Endothelial cell of umbilical vein (primary cell): ENCODE measurements at regions not wholly inside any gene's neighbourhood (a gene's known extent, or its start where the extent isn't known, plus 50 kb on each side); places are given as distances from the start of the nearest gene placed in this dataset.

ENCODE experiments used
- BruUV-seq: library from RNA; stranded (reverse); fragments of 400-500 nt; replicated peaks from 2 replicates; lab custom pipeline; 2021; lab: Mats Ljungman, UMichigan
- CTCF ChIA-PET: fragments of 300-600, 350-600 bp; sonication (Branson Sonifier 250); formaldehyde crosslinking; loops from one replicate; lab custom pipeline; 2021; ENCODE audit warnings: antibody characterized with exemption, inconsistent platforms; lab: Charles Lee
- POLR2A ChIA-PET: fragments of 300-600, 350-600 bp; sonication (Branson Sonifier 250); formaldehyde crosslinking; loops from one replicate; lab custom pipeline; 2021; ENCODE audit warnings: antibody characterized with exemption, inconsistent platforms; lab: Charles Lee
- DNase-seq: peaks from one replicate; pipeline ENCODE4 v3.0.0-alpha.2; 2011; ENCODE audit warnings: low read depth, low spot score
- FAIRE-seq: peaks from 2 replicates; lab custom pipeline; 2011; peaks lifted over from hg19 to GRCh38; lab: Jason Lieb, UNC
- H2AFZ ChIP-seq: 2 replicates; pipeline ENCODE4 v1.6.0; 2012; ENCODE audit warnings: low read depth, low read length, control low read depth, inconsistent platforms
- H3K27ac ChIP-seq: 2 replicates; pipeline ENCODE4 v1.5.1; 2011; ENCODE audit warnings: low read depth, mild to moderate bottlenecking, control low read depth, low read length, moderate library complexity; ENCODE audit not compliant: insufficient read depth
- H3K27me3 ChIP-seq, 2 experiments: 2 replicates each; pipeline versions ENCODE4 v1.6.0 to v1.6.1; 2011; ENCODE audit warnings: low read length in 2 of 2, mixed read lengths in 1 of 2; ENCODE audit not compliant: control insufficient read depth in 2 of 2, insufficient read depth in 2 of 2
- H3K36me3 ChIP-seq, 2 experiments: 2 replicates in 1 of 2; 3 replicates in 1 of 2; pipeline ENCODE4 v1.5.1; 2011; ENCODE audit warnings: low read length in 2 of 2, mild to moderate bottlenecking in 1 of 2, moderate library complexity in 1 of 2; ENCODE audit not compliant: control insufficient read depth in 2 of 2, insufficient read depth in 2 of 2; ENCODE audit errors: extremely low read depth in 1 of 2
- H3K4me1 ChIP-seq: 3 replicates; pipeline ENCODE4 v1.5.1; 2011; ENCODE audit warnings: mild to moderate bottlenecking, low read length; ENCODE audit not compliant: control insufficient read depth, insufficient read depth; ENCODE audit errors: extremely low read depth
- H3K4me2 ChIP-seq: 2 replicates; pipeline ENCODE4 v1.6.1; 2011; ENCODE audit warnings: low read length, control low read depth, mixed read lengths; ENCODE audit not compliant: insufficient read depth
- H3K4me3 ChIP-seq, 3 experiments: fragments of 200-600 bp in 1 of 3; sonication (generic), shearing (Covaris generic) in 1 of 3; replicated peaks in 1 of 3; 2 replicates each; pipeline ENCODE4 v1.5.1; 2011 to 2016; ENCODE audit warnings: control low read depth in 3 of 3, low read length in 3 of 3, mild to moderate bottlenecking in 2 of 3, inconsistent platforms in 1 of 3, low read depth in 1 of 3, moderate library complexity in 1 of 3; ENCODE audit not compliant: insufficient read depth in 1 of 3
- H3K79me2 ChIP-seq: 2 replicates; pipeline ENCODE4 v1.6.0; 2012; ENCODE audit warnings: low read length, inconsistent platforms; ENCODE audit not compliant: control insufficient read depth, insufficient read depth
- H3K9ac ChIP-seq: replicated peaks from 2 replicates; pipeline ENCODE3; 2011; ENCODE audit warnings: low read length, control low read depth; ENCODE audit not compliant: insufficient read depth; ENCODE audit errors: extremely low read depth
- H3K9me1 ChIP-seq: replicated peaks from 3 replicates; pipeline ENCODE4 v1.6.0; 2011; ENCODE audit warnings: mild to moderate bottlenecking, low read length; ENCODE audit not compliant: control insufficient read depth, insufficient read depth; ENCODE audit errors: extremely low read depth
- H3K9me3 ChIP-seq: replicated peaks from 2 replicates; pipeline ENCODE4 v1.5.1; 2012; ENCODE audit warnings: low read length, inconsistent platforms; ENCODE audit not compliant: control insufficient read depth, insufficient read depth
- H4K20me1 ChIP-seq: replicated peaks from 2 replicates; pipeline ENCODE3; 2011; ENCODE audit warnings: mild to moderate bottlenecking, low read length; ENCODE audit not compliant: control insufficient read depth, insufficient read depth; ENCODE audit errors: extremely low read depth
- CTCF ChIP-seq, 2 donors: IDR thresholded peaks; 1 replicate in 1 of 2; 2 replicates in 1 of 2; pipeline ENCODE4 v1.5.1; 2011; ENCODE audit warnings: low read length in 2 of 2, mild to moderate bottlenecking in 2 of 2, moderate library complexity in 2 of 2, control low read depth in 1 of 2, inconsistent platforms in 1 of 2, low read depth in 1 of 2; ENCODE audit not compliant: insufficient read depth in 1 of 2; ENCODE audit errors: extremely low read depth in 1 of 2
- EZH2 ChIP-seq: IDR thresholded peaks from 2 replicates; pipeline ENCODE4 v1.6.1; 2012; ENCODE audit warnings: borderline replicate concordance, low read depth, mild to moderate bottlenecking, moderate library complexity, low read length, inconsistent platforms; ENCODE audit not compliant: severe bottlenecking
- GATA2 ChIP-seq: IDR thresholded peaks from 2 replicates; pipeline ENCODE4 v1.7.0; 2011; ENCODE audit warnings: low read depth, mild to moderate bottlenecking, moderate library complexity, mixed read lengths, low read length; ENCODE audit not compliant: insufficient read length, insufficient read depth
- MAX ChIP-seq: IDR thresholded peaks from 2 replicates; pipeline ENCODE4 v1.6.1; 2011; ENCODE audit not compliant: insufficient read depth, insufficient read length
- POLR2A ChIP-seq: IDR thresholded peaks from 2 replicates; pipeline ENCODE4 v1.6.1; 2012; ENCODE audit warnings: low read depth, mild to moderate bottlenecking, control low read depth, low read length
- POLR2AphosphoS5 ChIP-seq: IDR thresholded peaks from 2 replicates; pipeline ENCODE4 v1.6.1; 2012; ENCODE audit warnings: low read depth, mild to moderate bottlenecking, control low read depth, low read length, moderate library complexity; ENCODE audit not compliant: insufficient read depth
- dilution Hi-C: fragments of 300-500 bp; cut with MboI; formaldehyde crosslinking; loops from one replicate; pipeline ENCODE4 v1.15.0; 2019; ENCODE audit warnings: low sequenced_read_pairs; ENCODE audit not compliant: extremely low pct_ligation_motif_present
- intact Hi-C: fragments of 100-400 bp; cut with micrococcal nuclease; formaldehyde crosslinking; loops from one replicate; pipeline ENCODE4 v1.10.0; 2022

DNA sequence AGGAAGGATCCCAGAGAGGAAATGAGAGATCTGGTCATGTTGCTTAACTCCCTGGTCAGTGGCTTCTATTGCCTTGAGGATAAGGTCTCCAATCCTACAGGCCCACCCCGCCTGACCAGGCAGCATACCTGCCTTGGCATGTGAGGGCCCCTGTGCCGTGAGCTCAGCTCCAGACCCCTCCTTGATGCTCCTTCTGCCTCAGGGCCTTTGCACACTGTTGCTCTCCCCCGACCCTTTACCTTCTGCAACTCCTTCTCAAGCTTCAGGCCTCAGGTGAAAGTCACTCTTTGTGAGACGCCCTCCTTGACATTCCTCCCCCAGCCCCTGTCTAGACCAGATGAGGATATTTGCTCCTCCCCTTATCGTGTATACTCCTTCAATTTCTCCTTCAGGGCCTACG lies 62.8 kb downstream of the FAM241B start:
- no TSS peak for BruUV-seq
- dilution Hi-C loops, result no loop called here
- no peaks in the 10 kb centered on the region for H3K9me1 ChIP-seq
- no peaks in the 10 kb centered on the region for H3K36me3 ChIP-seq
- no peak for FAIRE-seq
- no peak overlapping the region for H3K4me2 ChIP-seq
- TF ChIP-seq POLR2AphosphoS5, result no peak
- TF ChIP-seq EZH2, result no peak
- no peak for TF ChIP-seq CTCF (IDR thresholded peaks at IDR 0.05; ENCODE audit: extremely low read depth in 1 of 2, insufficient read depth in 1 of 2, low read depth in 1 of 2, low read length in 2 of 2)
- no peak for TF ChIP-seq POLR2A
- no peaks in the 10 kb centered on the region for H4K20me1 ChIP-seq
- H3K4me3 ChIP-seq, result no peak overlapping the region
- intact Hi-C loops, result no loop called here
- H3K9me3 ChIP-seq, result no peaks in the 10 kb centered on the region
- no peak overlapping the region for H3K9ac ChIP-seq
- H3K79me2 ChIP-seq, result no peaks in the 10 kb centered on the region
- CTCF ChIA-PET, result no interaction called here
- DNase-seq, result no peak
- peaks cover 2% of the 10 kb centered on the region for H3K4me1 ChIP-seq
- H3K27me3 ChIP-seq, result peaks cover 0 to 7% of the 10 kb centered on the region in 2 experiments
- H2AFZ ChIP-seq, result no peak overlapping the region
- no peak overlapping the region for H3K27ac ChIP-seq
- POLR2A ChIA-PET, result no interaction called here

GRCh38 chr10:69693886-69694285 lies 63.8 kb downstream of the FAM241B start:
- dilution Hi-C loops (no loop called here), intact Hi-C loops (no loop called here)
- Histone ChIP-seq H3K9ac (no peak overlapping the region), H3K36me3 (no peaks in the 10 kb centered on the region), H3K27me3 (peaks cover 0 to 5% of the 10 kb centered on the region in 2 experiments), H3K4me2 (no peak overlapping the region), H3K79me2 (no peaks in the 10 kb centered on the region), H3K4me3 (no peak overlapping the region), H4K20me1 (no peaks in the 10 kb centered on the region), H3K4me1 (peaks cover 2% of the 10 kb centered on the region), H3K9me1 (no peaks in the 10 kb centered on the region), H2AFZ (no peak overlapping the region), H3K9me3 (no peaks in the 10 kb centered on the region), H3K27ac (no peak overlapping the region)
- no TSS peak for BruUV-seq
- no peak for FAIRE-seq
- ChIA-PET POLR2A (no interaction called here), CTCF (interaction anchor here (1.1 to 1.2 kb wide), 2 partner anchors 13 to 221 kb away, joined by 3 to 4 read pairs; no protein-coding TSS in a partner anchor)
- no peak for DNase-seq
- no peak for TF ChIP-seq POLR2A
- no peak for TF ChIP-seq GATA2
- no peak for TF ChIP-seq EZH2
- no peak for TF ChIP-seq MAX
- TF ChIP-seq POLR2AphosphoS5, result no peak
